Iris pigment epithelial cell (primary cell): ENCODE measurements at regions not wholly inside any gene's neighbourhood (a gene's known extent, or its start where the extent isn't known, plus 50 kb on each side); places are given as distances from the start of the nearest gene placed in this dataset.

ENCODE experiments used
- DNase-seq: peaks from one replicate; pipeline ENCODE4 v3.0.0-alpha.2; 2011; ENCODE audit warnings: low read depth

GRCh38 chr21:38151021-38151645 lies 105.7 kb upstream of the KCNJ15 start:
- DNase-seq = no peak

GRCh38 chr21:38156200-38156599 lies 100.6 kb upstream of the KCNJ15 start:
- no peak for DNase-seq

- DNase-seq = peak; percentile 73
Observed at GRCh38 chr21:38159355-38159754, 97.4 kb upstream of the KCNJ15 start.

GRCh38 chr21:38165466-38166172 lies 91.2 kb upstream of the KCNJ15 start:
- DNase-seq = no peak

- DNase-seq = no peak
Observed at GRCh38 chr21:38166173-38166535, 90.6 kb upstream of the KCNJ15 start.

GRCh38 chr21:38167345-38167744 lies 89.4 kb upstream of the KCNJ15 start:
- no peak for DNase-seq

GRCh38 chr21:38170283-38170682 lies 86.5 kb upstream of the KCNJ15 start:
- DNase-seq = no peak

GRCh38 chr21:38170704-38171682 lies 85.8 kb upstream of the KCNJ15 start:
- peak; percentile 20 for DNase-seq

GRCh38 chr21:38171723-38172344 lies 85.0 kb upstream of the KCNJ15 start:
- DNase-seq = peak; percentile 37

- no peak for DNase-seq
Observed at GRCh38 chr21:38173276-38174035, 83.3 kb upstream of the KCNJ15 start.

- no peak for DNase-seq
Observed at GRCh38 chr21:38175306-38175705, 81.5 kb upstream of the KCNJ15 start.

- DNase-seq = no peak
Observed at GRCh38 chr21:38177919-38178652, 78.7 kb upstream of the KCNJ15 start.

GRCh38 chr21:38178653-38179470 lies 77.9 kb upstream of the KCNJ15 start:
- no peak for DNase-seq

GRCh38 chr21:38179511-38179910 lies 77.3 kb upstream of the KCNJ15 start:
- no peak for DNase-seq

GRCh38 chr21:38181096-38181495 lies 75.7 kb upstream of the KCNJ15 start:
- DNase-seq = no peak

- DNase-seq = no peak
Observed at GRCh38 chr21:38182370-38182985, 74.3 kb upstream of the KCNJ15 start.

- DNase-seq = no peak
Observed at GRCh38 chr21:38183961-38184360, 72.8 kb upstream of the KCNJ15 start.

- no peak for DNase-seq
Observed at GRCh38 chr21:38186661-38187270, 70.0 kb upstream of the KCNJ15 start.

GRCh38 chr21:38188037-38188436 lies 68.8 kb upstream of the KCNJ15 start:
- peak; percentile 27 for DNase-seq
